ENCODE measurements at regions not wholly inside any gene's neighbourhood (a gene's known extent, or its start where the extent isn't known, plus 50 kb on each side); places are given as distances from the start of the nearest gene placed in this dataset.

GRCh38 chr20:52564594-52564993, 373.0 kb upstream of the ZFP64 start:
- H3K4me3 ChIP-seq (ENCODE audit: low read depth, low read length) = no peak overlapping the region
- no TSS peak for BruUV-seq (replicated peaks)
- no peaks in the 10 kb centered on the region for H3K4me1 ChIP-seq
- Mint-ChIP-seq H3K36me3 (ENCODE audit: insufficient read depth, unreplicated experiment) (no peaks in the 10 kb centered on the region), H3K4me1 (ENCODE audit: low read depth, unreplicated experiment) (no peaks in the 10 kb centered on the region), H3K9me3 (ENCODE audit: unreplicated experiment) (no peaks in the 10 kb centered on the region), H3K27ac (ENCODE audit: unreplicated experiment) (no peak overlapping the region), H3K4me3 (ENCODE audit: unreplicated experiment) (no peak overlapping the region), H3K27me3 (ENCODE audit: insufficient read depth, unreplicated experiment) (peaks cover 6% of the 10 kb centered on the region)
- intact Hi-C loops (cut with micrococcal nuclease; ENCODE audit: unreplicated experiment) = no loop called here
- DNase-seq = no peak
- TF ChIP-seq, protein P1, sequence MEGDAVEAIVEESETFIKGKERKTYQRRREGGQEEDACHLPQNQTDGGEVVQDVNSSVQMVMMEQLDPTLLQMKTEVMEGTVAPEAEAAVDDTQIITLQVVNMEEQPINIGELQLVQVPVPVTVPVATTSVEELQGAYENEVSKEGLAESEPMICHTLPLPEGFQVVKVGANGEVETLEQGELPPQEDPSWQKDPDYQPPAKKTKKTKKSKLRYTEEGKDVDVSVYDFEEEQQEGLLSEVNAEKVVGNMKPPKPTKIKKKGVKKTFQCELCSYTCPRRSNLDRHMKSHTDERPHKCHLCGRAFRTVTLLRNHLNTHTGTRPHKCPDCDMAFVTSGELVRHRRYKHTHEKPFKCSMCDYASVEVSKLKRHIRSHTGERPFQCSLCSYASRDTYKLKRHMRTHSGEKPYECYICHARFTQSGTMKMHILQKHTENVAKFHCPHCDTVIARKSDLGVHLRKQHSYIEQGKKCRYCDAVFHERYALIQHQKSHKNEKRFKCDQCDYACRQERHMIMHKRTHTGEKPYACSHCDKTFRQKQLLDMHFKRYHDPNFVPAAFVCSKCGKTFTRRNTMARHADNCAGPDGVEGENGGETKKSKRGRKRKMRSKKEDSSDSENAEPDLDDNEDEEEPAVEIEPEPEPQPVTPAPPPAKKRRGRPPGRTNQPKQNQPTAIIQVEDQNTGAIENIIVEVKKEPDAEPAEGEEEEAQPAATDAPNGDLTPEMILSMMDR (IDR thresholded peaks at IDR 0.05; ENCODE audit: insufficient read depth in 1 of 2, low read depth in 1 of 2, low read length in 1 of 2, severe bottlenecking in 1 of 2, unreplicated experiment in 1 of 2) = no peak
- no peaks in the 10 kb centered on the region for H3K9me3 ChIP-seq
- no peaks in the 10 kb centered on the region for H3K27me3 ChIP-seq (replicated peaks; ENCODE audit: control insufficient read depth, insufficient read depth, low read length)
- ChIA-PET CTCF (no interaction called here), POLR2A (no interaction called here)
- no peaks in the 10 kb centered on the region for H3K36me3 ChIP-seq (ENCODE audit: control insufficient read depth, insufficient read depth, low read length)

DNA sequence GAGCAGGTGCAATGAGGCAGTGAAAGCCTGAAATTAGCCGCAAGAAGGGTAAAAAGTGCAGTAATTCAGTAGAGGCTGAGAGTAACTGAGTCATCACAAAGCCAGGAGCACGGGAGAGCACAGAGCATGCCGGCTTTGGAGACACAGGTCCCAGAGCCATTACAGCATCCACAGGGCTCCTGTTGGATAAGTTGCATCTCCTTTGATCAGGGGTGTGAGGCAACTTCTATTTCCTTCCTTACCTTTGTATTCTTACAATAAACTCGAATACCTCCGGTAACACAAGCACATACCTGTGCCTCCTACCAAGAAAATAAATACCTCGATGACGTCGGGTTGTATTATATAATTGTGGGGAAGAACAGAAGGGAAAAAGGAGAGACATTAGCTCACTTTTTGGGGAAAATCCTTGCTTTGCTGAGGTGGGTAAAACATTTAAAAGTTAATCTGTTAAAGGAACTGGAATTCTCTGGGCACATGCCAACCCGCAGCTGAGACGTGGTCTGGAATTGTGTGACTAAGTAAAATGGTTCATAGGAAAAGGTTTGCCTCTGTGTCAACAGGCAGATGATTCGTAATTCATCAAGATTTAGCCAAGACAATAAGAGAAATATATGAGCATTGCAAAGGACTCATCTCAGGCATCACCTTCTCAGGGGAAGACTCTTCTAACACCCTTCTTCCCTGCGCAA, 360.7 kb upstream of the ZFP64 start:
- CTCF ChIA-PET = no interaction called here
- Histone ChIP-seq H3K36me3 (ENCODE audit: control insufficient read depth, insufficient read depth, low read length) (no peaks in the 10 kb centered on the region), H3K9me3 (no peaks in the 10 kb centered on the region), H3K27me3 (replicated peaks; ENCODE audit: control insufficient read depth, insufficient read depth, low read length) (no peaks in the 10 kb centered on the region), H3K4me3 (ENCODE audit: low read depth, low read length) (no peak overlapping the region), H3K4me1 (no peaks in the 10 kb centered on the region)
- Mint-ChIP-seq H3K4me1 (ENCODE audit: low read depth, unreplicated experiment) (no peaks in the 10 kb centered on the region), H3K27ac (ENCODE audit: unreplicated experiment) (no peak overlapping the region), H3K4me3 (ENCODE audit: unreplicated experiment) (no peak overlapping the region), H3K36me3 (ENCODE audit: insufficient read depth, unreplicated experiment) (no peaks in the 10 kb centered on the region), H3K9me3 (ENCODE audit: unreplicated experiment) (no peaks in the 10 kb centered on the region), H3K27me3 (ENCODE audit: insufficient read depth, unreplicated experiment) (peaks cover 5% of the 10 kb centered on the region)
- BruUV-seq (replicated peaks) = no TSS peak
- intact Hi-C loops (cut with micrococcal nuclease; ENCODE audit: unreplicated experiment) = no loop called here
- POLR2A ChIA-PET = no interaction called here
- TF ChIP-seq, protein P1 (IDR thresholded peaks at IDR 0.05; ENCODE audit: insufficient read depth in 1 of 2, low read depth in 1 of 2, low read length in 1 of 2, severe bottlenecking in 1 of 2, unreplicated experiment in 1 of 2) = no peak
- DNase-seq = no peak

DNA sequence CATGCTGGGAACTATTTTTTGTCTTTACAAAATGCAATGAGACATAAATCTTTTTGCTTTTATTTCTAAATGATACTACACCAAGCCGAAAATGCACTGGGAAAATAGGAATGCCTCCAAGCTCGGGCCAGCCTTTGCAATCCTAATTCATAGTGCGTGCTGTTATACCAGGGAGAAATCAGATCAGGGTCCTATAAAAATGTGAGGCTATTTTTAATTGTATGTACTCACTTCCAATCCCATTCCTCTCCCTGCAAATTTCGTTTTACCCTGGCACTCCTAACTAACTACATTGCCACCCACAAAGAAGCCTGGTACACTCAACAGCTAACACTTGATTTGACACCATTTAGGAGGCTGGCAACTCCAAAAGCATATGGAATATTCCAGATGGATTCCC, 350.6 kb upstream of the ZFP64 start:
- CTCF ChIA-PET = no interaction called here
- no peaks in the 10 kb centered on the region for H3K36me3 ChIP-seq (ENCODE audit: control insufficient read depth, insufficient read depth, low read length)
- H3K4me3 ChIP-seq (ENCODE audit: low read depth, low read length) = no peak overlapping the region
- H3K27me3 ChIP-seq (replicated peaks; ENCODE audit: control insufficient read depth, insufficient read depth, low read length) = no peaks in the 10 kb centered on the region
- H3K36me3 Mint-ChIP-seq (ENCODE audit: insufficient read depth, unreplicated experiment) = no peaks in the 10 kb centered on the region
- H3K4me3 Mint-ChIP-seq (ENCODE audit: unreplicated experiment) = no peak overlapping the region
- no peak for DNase-seq
- H3K27ac Mint-ChIP-seq (ENCODE audit: unreplicated experiment) = no peak overlapping the region
- intact Hi-C loops (cut with micrococcal nuclease; ENCODE audit: unreplicated experiment) = no loop called here
- peaks cover 7% of the 10 kb centered on the region for H3K9me3 ChIP-seq
- no TSS peak for BruUV-seq (replicated peaks)
- POLR2A ChIA-PET = no interaction called here
- H3K4me1 ChIP-seq = no peaks in the 10 kb centered on the region
- H3K4me1 Mint-ChIP-seq (ENCODE audit: low read depth, unreplicated experiment) = no peaks in the 10 kb centered on the region
- TF ChIP-seq, protein P1 (IDR thresholded peaks at IDR 0.05; ENCODE audit: insufficient read depth in 1 of 2, low read depth in 1 of 2, low read length in 1 of 2, severe bottlenecking in 1 of 2, unreplicated experiment in 1 of 2) = no peak
- peaks cover 19% of the 10 kb centered on the region for H3K9me3 Mint-ChIP-seq (ENCODE audit: unreplicated experiment)
- peaks cover 16% of the 10 kb centered on the region for H3K27me3 Mint-ChIP-seq (ENCODE audit: insufficient read depth, unreplicated experiment)
